ENCODE measurements at regions not wholly inside any gene's neighbourhood (a gene's known extent, or its start where the extent isn't known, plus 50 kb on each side); places are given as distances from the start of the nearest gene placed in this dataset.

DNA sequence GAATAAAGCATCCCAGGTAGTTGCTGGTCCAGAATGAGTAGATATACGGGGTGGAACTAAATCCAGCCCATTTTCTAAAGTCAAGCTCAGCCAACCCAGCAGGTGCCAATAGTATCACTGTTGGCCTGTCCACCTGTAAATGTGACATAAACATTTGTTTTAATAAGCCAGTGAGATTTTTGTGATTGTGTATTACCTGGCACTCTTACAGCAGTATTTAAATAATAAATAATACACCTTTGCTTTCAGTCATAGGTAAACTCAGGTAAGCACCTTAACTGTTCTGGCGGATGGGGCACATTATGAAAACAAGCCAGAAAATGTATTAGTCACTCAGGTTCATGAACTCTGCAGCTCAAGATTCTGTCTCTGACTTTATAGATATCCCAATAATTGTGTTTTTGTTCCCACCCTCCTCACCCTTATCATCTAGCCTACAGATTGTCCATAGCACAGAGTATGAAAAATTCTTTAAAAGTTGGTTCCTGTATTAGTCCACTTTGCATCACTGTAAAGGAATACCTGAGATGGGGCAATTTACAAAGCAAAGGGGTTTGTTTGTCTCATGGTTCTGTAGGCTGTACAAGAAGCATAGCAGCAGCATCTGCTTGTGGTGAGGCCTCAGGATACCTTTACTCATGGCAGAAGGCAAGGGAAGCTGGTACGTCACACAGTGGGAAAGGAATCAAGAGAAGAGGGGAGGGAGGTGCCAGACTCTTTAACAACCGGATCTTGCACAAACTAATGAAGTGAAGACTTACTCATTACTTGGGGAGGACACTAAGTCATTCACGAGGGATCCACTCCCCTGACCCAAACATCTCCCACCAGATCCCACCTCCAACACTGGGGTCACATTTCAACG, 73.0 kb upstream of the CYRIA start:
- no peak overlapping the region for H3K14ac ChIP-seq (ENCODE audit: insufficient read depth, low read length)
- H4K20me1 ChIP-seq (ENCODE audit: control insufficient read depth, insufficient read depth, insufficient read length), result no peaks in the 10 kb centered on the region
- H3K79me2 ChIP-seq (ENCODE audit: insufficient read depth, low read length), result no peaks in the 10 kb centered on the region
- no peak overlapping the region for H2BK15ac ChIP-seq (ENCODE audit: low read depth, low read length)
- H4K91ac ChIP-seq (ENCODE audit: insufficient read length, low read depth, low read length), result no peak overlapping the region
- H4K5ac ChIP-seq (ENCODE audit: insufficient read length, low read depth, low read length), result no peak overlapping the region
- H3K27ac ChIP-seq (ENCODE audit: insufficient read length, low read depth, low read length), result no peak overlapping the region
- no peak for DNase-seq
- Mint-ChIP-seq H3K9me3 (no peaks in the 10 kb centered on the region), H3K27me3 (ENCODE audit: low read depth) (no peaks in the 10 kb centered on the region; the same call in 1 of the 2 replicates), H3K36me3 (ENCODE audit: insufficient read depth in 1 of 3, low read depth in 3 of 3) (no peaks in the 10 kb centered on the region), H3K27ac (no peak overlapping the region; a peak in 1 of 7 replicates), H3K4me1 (peaks cover 0 to 3% of the 10 kb centered on the region in 2 experiments; a peak in 1 of 4 replicates), H3K4me3 (no peak overlapping the region)
- H3K23ac ChIP-seq (ENCODE audit: insufficient read length, low read depth, low read length), result no peak overlapping the region
- no peaks in the 10 kb centered on the region for H3K79me1 ChIP-seq (ENCODE audit: insufficient read depth, low read depth, low read length, poor library complexity, severe bottlenecking)
- no peak overlapping the region for H2BK12ac ChIP-seq (ENCODE audit: insufficient read length, low read depth, low read length)
- no peak overlapping the region for H3K18ac ChIP-seq (ENCODE audit: insufficient read length, low read depth, low read length)
- no CpG with 5 or more reads among the region's 6 CpGs for WGBS (ENCODE audit: extremely low coverage, insufficient read length, low lambda C conversion rate)
- no peak overlapping the region for H2BK5ac ChIP-seq (ENCODE audit: insufficient read length, low read length)
- no peaks in the 10 kb centered on the region for H3K23me2 ChIP-seq (ENCODE audit: insufficient read length, low read depth, low read length, poor library complexity, severe bottlenecking)
- no peak overlapping the region for H3K4me2 ChIP-seq (ENCODE audit: insufficient read depth, insufficient read length, low read length)
- no peaks in the 10 kb centered on the region for H3K27me3 ChIP-seq (ENCODE audit: insufficient read depth, low read length)
- H3K9ac ChIP-seq (ENCODE audit: extremely low read depth, insufficient read length, low read length), result no peak overlapping the region
- H2AFZ ChIP-seq (ENCODE audit: low read length), result no peak overlapping the region
- H3T11ph ChIP-seq (ENCODE audit: low read length), result no peak overlapping the region
- TF ChIP-seq, protein P1, sequence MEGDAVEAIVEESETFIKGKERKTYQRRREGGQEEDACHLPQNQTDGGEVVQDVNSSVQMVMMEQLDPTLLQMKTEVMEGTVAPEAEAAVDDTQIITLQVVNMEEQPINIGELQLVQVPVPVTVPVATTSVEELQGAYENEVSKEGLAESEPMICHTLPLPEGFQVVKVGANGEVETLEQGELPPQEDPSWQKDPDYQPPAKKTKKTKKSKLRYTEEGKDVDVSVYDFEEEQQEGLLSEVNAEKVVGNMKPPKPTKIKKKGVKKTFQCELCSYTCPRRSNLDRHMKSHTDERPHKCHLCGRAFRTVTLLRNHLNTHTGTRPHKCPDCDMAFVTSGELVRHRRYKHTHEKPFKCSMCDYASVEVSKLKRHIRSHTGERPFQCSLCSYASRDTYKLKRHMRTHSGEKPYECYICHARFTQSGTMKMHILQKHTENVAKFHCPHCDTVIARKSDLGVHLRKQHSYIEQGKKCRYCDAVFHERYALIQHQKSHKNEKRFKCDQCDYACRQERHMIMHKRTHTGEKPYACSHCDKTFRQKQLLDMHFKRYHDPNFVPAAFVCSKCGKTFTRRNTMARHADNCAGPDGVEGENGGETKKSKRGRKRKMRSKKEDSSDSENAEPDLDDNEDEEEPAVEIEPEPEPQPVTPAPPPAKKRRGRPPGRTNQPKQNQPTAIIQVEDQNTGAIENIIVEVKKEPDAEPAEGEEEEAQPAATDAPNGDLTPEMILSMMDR (conservative IDR thresholded peaks at IDR 0.05), result no peak
- H3K4ac ChIP-seq (ENCODE audit: low read depth, low read length), result no peak overlapping the region
- no peak overlapping the region for H2BK120ac ChIP-seq (ENCODE audit: low read depth, low read length, poor library complexity, severe bottlenecking)
- H4K8ac ChIP-seq (replicated peaks; ENCODE audit: insufficient read length, low read depth, low read length), result no peak overlapping the region
- H3K56ac ChIP-seq (ENCODE audit: insufficient read length, low read depth, low read length), result no peak overlapping the region
- no peak overlapping the region for H2AK5ac ChIP-seq (ENCODE audit: insufficient read length, low read length)
- no peak overlapping the region for H2BK20ac ChIP-seq (ENCODE audit: low read depth, low read length, poor library complexity, severe bottlenecking)
- no peaks in the 10 kb centered on the region for H3K9me3 ChIP-seq (ENCODE audit: control insufficient read depth, low read depth, low read length)
- H3K4me1 ChIP-seq (ENCODE audit: insufficient read depth, low read length), result no peaks in the 10 kb centered on the region

Data from H9 (cell line).